PC-3 (cell line): ENCODE measurements at regions not wholly inside any gene's neighbourhood (a gene's known extent, or its start where the extent isn't known, plus 50 kb on each side); places are given as distances from the start of the nearest gene placed in this dataset.
A peak's percentile ranks its signal among the peaks of the same experiment; 100 is the strongest.

Source experiments
- ATAC-seq: fragments of 200-7000 bp; cut with Tn5 transposase; 2 replicates; pipeline ENCODE4 v1.9.1; 2020; ENCODE audit warnings: mild to moderate bottlenecking, moderate library complexity
- BruUV-seq: library from RNA; stranded (reverse); fragments of 400-500 nt; replicated peaks from 2 replicates; lab custom pipeline; 2021; lab: Mats Ljungman, UMichigan
- CTCF ChIA-PET: fragments of 300-600 bp; sonication (Branson Sonifier 250); formaldehyde crosslinking; loops from one replicate; lab custom pipeline; 2022; ENCODE audit warnings: antibody characterized with exemption; lab: Charles Lee
- POLR2A ChIA-PET: fragments of 300-600 bp; sonication (Branson Sonifier 250); formaldehyde crosslinking; loops from one replicate; lab custom pipeline; 2022; ENCODE audit warnings: antibody characterized with exemption; ENCODE audit not compliant: unreplicated experiment; lab: Charles Lee
- DNase-seq: peaks from one replicate; pipeline ENCODE4 v3.0.0-alpha.2; 2015
- H2AFZ ChIP-seq: fragments of 300-600 bp; sonication (generic); 2 replicates; pipeline ENCODE4 v1.6.0; 2016; ENCODE audit warnings: antibody characterized with exemption, low read length
- H3F3A ChIP-seq: fragments of 300-600 bp; sonication (generic); one replicate; pipeline ENCODE4 v1.6.0; 2017; ENCODE audit warnings: antibody characterized with exemption, low read length, control low read depth, mild to moderate bottlenecking; ENCODE audit not compliant: unreplicated experiment
- H3K27ac ChIP-seq: fragments of 300-600 bp; sonication (generic); 2 replicates; pipeline ENCODE4 v1.5.1; 2016; ENCODE audit warnings: mild to moderate bottlenecking, low read length
- H3K27me3 ChIP-seq: fragments of 300-600 bp; sonication (generic); 2 replicates; pipeline ENCODE4 v1.6.1; 2016; ENCODE audit warnings: low read length, mixed read lengths
- H3K36me3 ChIP-seq: fragments of 300-600 bp; sonication (generic); 2 replicates; pipeline ENCODE4 v1.6.1; 2016; ENCODE audit warnings: low read depth, mixed run types, low read length, mixed read lengths
- H3K4me1 ChIP-seq: fragments of 300-600 bp; sonication (generic); 2 replicates; pipeline ENCODE4 v1.5.1; 2016; ENCODE audit warnings: low read length; ENCODE audit not compliant: insufficient read depth
- H3K4me2 ChIP-seq: fragments of 300-600 bp; sonication (generic); 2 replicates; pipeline ENCODE4 v1.6.0; 2016; ENCODE audit warnings: low read length
- H3K4me3 ChIP-seq: fragments of 300-600 bp; sonication (generic); 2 replicates; pipeline ENCODE4 v1.5.1; 2016; ENCODE audit warnings: mild to moderate bottlenecking, low read length, mixed read lengths
- H3K79me2 ChIP-seq: fragments of 300-600 bp; sonication (generic); 2 replicates; pipeline ENCODE4 v1.6.1; 2017; ENCODE audit warnings: low read length, mixed read lengths
- H3K9ac ChIP-seq: fragments of 300-600 bp; sonication (generic); 2 replicates; pipeline ENCODE4 v1.6.0; 2016; ENCODE audit warnings: mild to moderate bottlenecking, low read length
- H3K9me2 ChIP-seq: fragments of 300-600 bp; sonication (generic); replicated peaks from 2 replicates; pipeline ENCODE4 v1.6.1; 2016; ENCODE audit warnings: mixed run types, low read length, mixed read lengths
- H3K9me3 ChIP-seq: fragments of 300-600 bp; sonication (generic); 2 replicates; pipeline ENCODE4 v1.6.1; 2016; ENCODE audit warnings: low read length, mixed read lengths
- H4K20me1 ChIP-seq: fragments of 300-600 bp; sonication (generic); 2 replicates; pipeline ENCODE4 v1.6.1; 2016; ENCODE audit warnings: low read length, mixed read lengths
- CTCF ChIP-seq: fragments of 300-600 bp; sonication (generic); conservative IDR thresholded peaks from 2 replicates; pipeline ENCODE4 v1.5.1; 2017; ENCODE audit warnings: antibody characterized with exemption, low read depth, mild to moderate bottlenecking, low read length
- EZH2 ChIP-seq: fragments of 300-600 bp; sonication (generic); IDR thresholded peaks from one replicate; pipeline ENCODE4 v1.6.1; 2017; ENCODE audit warnings: antibody characterized with exemption, mild to moderate bottlenecking, low read length; ENCODE audit not compliant: unreplicated experiment
- EZH2phosphoT487 ChIP-seq: fragments of 300-600 bp; sonication (generic); IDR thresholded peaks from 2 replicates; pipeline ENCODE4 v1.6.1; 2018; ENCODE audit warnings: mild to moderate bottlenecking, antibody characterized with exemption, low read length, borderline replicate concordance
- intact Hi-C: fragments of 100-400 bp; cut with micrococcal nuclease; formaldehyde crosslinking; loops from 2 replicates; pipeline ENCODE4 v1.9.0; 2023

DNA sequence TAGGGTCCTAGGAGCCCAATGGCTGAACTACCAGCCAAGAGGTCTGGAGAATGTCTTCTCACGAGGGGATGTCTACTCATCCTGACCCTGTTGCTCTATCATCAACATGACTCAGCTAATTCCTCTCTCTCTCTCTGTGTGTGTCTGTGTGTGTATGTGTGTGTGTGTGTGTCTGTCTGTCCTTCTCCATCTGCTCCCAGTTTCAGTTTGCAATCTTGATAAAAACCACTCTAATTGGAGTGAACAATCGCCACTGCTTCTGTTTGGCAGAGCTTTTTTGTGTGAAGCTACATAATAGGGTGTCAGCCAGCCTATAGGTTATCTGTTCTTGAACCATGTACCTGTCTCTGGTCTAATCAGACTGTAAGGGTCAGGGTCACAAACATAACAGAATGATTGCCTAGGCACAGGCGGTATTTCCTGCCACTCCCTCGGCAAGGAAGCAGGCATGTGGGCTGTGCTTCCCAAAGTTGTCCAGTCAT, 219.8 kb downstream of the SH3BP4 start:
- CTCF ChIA-PET: no interaction called here
- Histone ChIP-seq H3K9me2 (no peaks in the 10 kb centered on the region), H3K79me2 (no peaks in the 10 kb centered on the region), H3K4me2 (peak overlapping the region; percentile 76), H3K4me3 (no peak overlapping the region), H3K36me3 (no peaks in the 10 kb centered on the region), H3F3A (peaks cover 6% of the 10 kb centered on the region), H3K4me1 (peaks cover 36% of the 10 kb centered on the region), H2AFZ (peak overlapping the region; percentile 20; the same call in 1 of the 2 replicates), H3K9me3 (no peaks in the 10 kb centered on the region), H4K20me1 (no peaks in the 10 kb centered on the region), H3K27ac (peak overlapping the region; percentile 98), H3K27me3 (no peaks in the 10 kb centered on the region), H3K9ac (peak overlapping the region; percentile 82)
- no peak for TF ChIP-seq EZH2
- TF ChIP-seq CTCF: no peak
- TF ChIP-seq EZH2phosphoT487: no peak
- POLR2A ChIA-PET: no interaction called here
- ATAC-seq (peak; percentile 4; the same call in 1 of the 2 replicates), DNase-seq (peak; percentile 43)
- no TSS peak for BruUV-seq
- intact Hi-C loops: no loop called here

DNA sequence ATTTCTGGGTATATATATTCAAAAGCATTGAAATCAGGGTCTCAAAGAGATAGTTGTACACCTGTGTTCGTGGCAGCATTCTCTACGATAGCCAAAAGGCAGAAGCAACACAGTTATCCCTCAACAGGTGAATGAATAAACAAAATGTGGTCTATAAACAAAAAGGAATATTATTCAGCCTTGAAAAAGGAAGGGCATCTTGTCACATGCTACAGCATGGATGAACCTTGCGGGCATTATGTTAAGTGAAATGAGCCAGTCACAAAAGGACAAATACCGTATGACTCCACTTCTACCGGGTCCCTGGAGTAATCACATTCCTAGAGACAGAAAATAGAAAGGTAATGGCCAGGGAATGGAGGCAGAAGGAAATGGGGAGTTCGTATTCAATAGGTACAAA, 228.8 kb downstream of the SH3BP4 start:
- DNase-seq: no peak
- intact Hi-C loops: no loop called here
- POLR2A ChIA-PET: no interaction called here

More for the DNA sequence above, 228.8 kb downstream of the SH3BP4 start:
- Histone ChIP-seq H3K4me2 (no peak overlapping the region), H3K27me3 (no peaks in the 10 kb centered on the region), H2AFZ (no peak overlapping the region), H3K79me2 (no peaks in the 10 kb centered on the region), H3K4me3 (no peak overlapping the region), H3K4me1 (no peaks in the 10 kb centered on the region), H4K20me1 (no peaks in the 10 kb centered on the region), H3K9me2 (no peaks in the 10 kb centered on the region), H3K27ac (no peak overlapping the region), H3F3A (no peaks in the 10 kb centered on the region), H3K36me3 (no peaks in the 10 kb centered on the region), H3K9ac (no peak overlapping the region), H3K9me3 (no peaks in the 10 kb centered on the region)
- CTCF ChIA-PET: no interaction called here
- TF ChIP-seq EZH2: no peak
- TF ChIP-seq CTCF: no peak
- no peak for TF ChIP-seq EZH2phosphoT487
- BruUV-seq: no TSS peak
- no peak for ATAC-seq
